ENCODE measurements at regions not wholly inside any gene's neighbourhood (a gene's known extent, or its start where the extent isn't known, plus 50 kb on each side); places are given as distances from the start of the nearest gene placed in this dataset.

- DNase-seq, result peak; percentile 39
Observed at GRCh38 chr2:155377266-155377680, 678.8 kb downstream of the KCNJ3 start.

- peak; percentile 28 for DNase-seq
Observed at GRCh38 chr2:155372969-155373368, 674.5 kb downstream of the KCNJ3 start.

GRCh38 chr2:155368934-155369333, 670.4 kb downstream of the KCNJ3 start:
- no peak for DNase-seq

- DNase-seq, result no peak
Observed at GRCh38 chr2:155364766-155365165, 666.3 kb downstream of the KCNJ3 start.

GRCh38 chr2:155363349-155363888, 664.9 kb downstream of the KCNJ3 start:
- DNase-seq, result no peak

- no peak for DNase-seq
Observed at GRCh38 chr2:155357172-155357571, 658.7 kb downstream of the KCNJ3 start.

- no peak for DNase-seq
Observed at GRCh38 chr2:155356250-155356649, 657.8 kb downstream of the KCNJ3 start.

- DNase-seq, result no peak
Observed at GRCh38 chr2:155350783-155351580, 652.5 kb downstream of the KCNJ3 start.

- no peak for DNase-seq
Observed at GRCh38 chr2:155332016-155332415, 633.5 kb downstream of the KCNJ3 start.

GRCh38 chr2:155320236-155320635, 621.7 kb downstream of the KCNJ3 start:
- DNase-seq, result no peak

- no peak for DNase-seq
Observed at GRCh38 chr2:155318710-155319109, 620.2 kb downstream of the KCNJ3 start.

GRCh38 chr2:155315768-155316167, 617.3 kb downstream of the KCNJ3 start:
- DNase-seq, result no peak

GRCh38 chr2:155310589-155310988, 612.1 kb downstream of the KCNJ3 start:
- peak; percentile 21 for DNase-seq

- no peak for DNase-seq
Observed at GRCh38 chr2:155309483-155309882, 611.0 kb downstream of the KCNJ3 start.

- no peak for DNase-seq
Observed at GRCh38 chr2:155308367-155309009, 610.0 kb downstream of the KCNJ3 start.

GRCh38 chr2:155301221-155301620, 602.7 kb downstream of the KCNJ3 start:
- no peak for DNase-seq

- no peak for DNase-seq
Observed at GRCh38 chr2:155298001-155298400, 599.5 kb downstream of the KCNJ3 start.

GRCh38 chr2:155294358-155294757, 595.9 kb downstream of the KCNJ3 start:
- no peak for DNase-seq

GRCh38 chr2:155281907-155282306, 583.4 kb downstream of the KCNJ3 start:
- DNase-seq, result no peak

GRCh38 chr2:155273323-155273722, 574.8 kb downstream of the KCNJ3 start:
- DNase-seq, result no peak

GRCh38 chr2:155266583-155266982, 568.1 kb downstream of the KCNJ3 start:
- DNase-seq, result no peak

- DNase-seq, result no peak
Observed at GRCh38 chr2:155266109-155266508, 567.6 kb downstream of the KCNJ3 start.

- DNase-seq, result no peak
Observed at GRCh38 chr2:155256803-155257202, 558.3 kb downstream of the KCNJ3 start.

- DNase-seq, result peak; percentile 9
Observed at GRCh38 chr2:155250800-155251199, 552.3 kb downstream of the KCNJ3 start.
